ENCODE measurements at regions not wholly inside any gene's neighbourhood (a gene's known extent, or its start where the extent isn't known, plus 50 kb on each side); places are given as distances from the start of the nearest gene placed in this dataset.

DNA sequence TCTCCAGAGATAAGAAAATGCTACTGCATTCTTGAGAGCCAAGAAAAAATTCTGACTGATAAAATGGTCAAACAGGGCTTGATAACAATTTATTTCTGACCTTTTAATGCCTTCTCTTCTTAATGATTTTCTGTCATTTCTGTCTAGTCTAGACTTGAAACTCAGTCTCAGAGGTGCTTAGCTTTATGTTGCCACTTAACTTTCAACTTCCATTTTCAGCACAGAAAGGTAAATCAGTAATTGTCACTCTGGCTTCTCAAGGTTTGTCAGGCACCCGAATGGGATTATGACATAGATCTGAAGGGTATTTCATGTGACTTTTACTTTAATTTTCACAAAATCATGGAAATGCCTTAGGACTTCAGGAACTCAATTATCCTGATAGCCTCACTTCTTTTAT, 155.4 kb upstream of the GBE1 start:
- H3K4me3 ChIP-seq (ENCODE audit: low read depth, low read length), result no peak overlapping the region
- TF ChIP-seq, protein P1, sequence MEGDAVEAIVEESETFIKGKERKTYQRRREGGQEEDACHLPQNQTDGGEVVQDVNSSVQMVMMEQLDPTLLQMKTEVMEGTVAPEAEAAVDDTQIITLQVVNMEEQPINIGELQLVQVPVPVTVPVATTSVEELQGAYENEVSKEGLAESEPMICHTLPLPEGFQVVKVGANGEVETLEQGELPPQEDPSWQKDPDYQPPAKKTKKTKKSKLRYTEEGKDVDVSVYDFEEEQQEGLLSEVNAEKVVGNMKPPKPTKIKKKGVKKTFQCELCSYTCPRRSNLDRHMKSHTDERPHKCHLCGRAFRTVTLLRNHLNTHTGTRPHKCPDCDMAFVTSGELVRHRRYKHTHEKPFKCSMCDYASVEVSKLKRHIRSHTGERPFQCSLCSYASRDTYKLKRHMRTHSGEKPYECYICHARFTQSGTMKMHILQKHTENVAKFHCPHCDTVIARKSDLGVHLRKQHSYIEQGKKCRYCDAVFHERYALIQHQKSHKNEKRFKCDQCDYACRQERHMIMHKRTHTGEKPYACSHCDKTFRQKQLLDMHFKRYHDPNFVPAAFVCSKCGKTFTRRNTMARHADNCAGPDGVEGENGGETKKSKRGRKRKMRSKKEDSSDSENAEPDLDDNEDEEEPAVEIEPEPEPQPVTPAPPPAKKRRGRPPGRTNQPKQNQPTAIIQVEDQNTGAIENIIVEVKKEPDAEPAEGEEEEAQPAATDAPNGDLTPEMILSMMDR (IDR thresholded peaks at IDR 0.05; ENCODE audit: borderline replicate concordance, insufficient read depth, low read depth, low read length), result no peak

DNA sequence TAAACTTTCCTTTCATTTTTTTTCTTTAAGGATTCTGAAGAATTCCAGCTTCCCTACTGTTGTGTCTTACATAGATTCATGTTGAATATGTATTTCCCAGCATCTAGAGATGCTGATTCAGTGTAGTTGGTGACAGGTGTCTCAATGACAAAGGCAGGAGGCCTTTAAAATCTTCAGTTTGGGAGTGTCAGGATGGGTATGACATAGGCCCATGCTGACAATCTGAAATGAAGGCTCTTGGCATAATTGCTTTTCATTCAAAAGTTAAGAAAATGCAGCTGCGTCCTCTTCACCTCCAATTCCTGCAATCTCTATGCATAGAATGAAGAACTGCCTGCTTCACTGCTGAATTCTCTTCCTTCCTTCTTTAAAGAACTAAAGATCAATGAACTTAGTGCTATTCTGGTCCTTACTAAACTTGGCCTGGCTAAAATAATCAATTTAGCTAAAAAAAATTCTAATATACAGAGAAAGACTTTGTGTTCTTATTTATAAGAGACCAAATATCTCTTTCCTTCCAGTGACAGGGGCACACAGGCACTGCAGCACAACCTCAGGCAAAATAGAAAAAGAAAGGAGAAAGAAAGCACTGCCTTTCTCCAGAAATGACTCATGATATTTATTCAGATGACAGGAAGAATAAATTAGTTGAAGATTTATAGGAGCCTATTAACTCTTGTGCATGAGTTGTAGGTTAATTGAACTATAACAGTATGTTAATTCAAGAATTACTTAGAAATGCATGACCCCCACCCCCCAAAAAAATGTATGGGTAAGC, 152.6 kb upstream of the GBE1 start:
- no peak overlapping the region for H3K4me3 ChIP-seq (ENCODE audit: low read depth, low read length)
- TF ChIP-seq, protein P1 (IDR thresholded peaks at IDR 0.05; ENCODE audit: borderline replicate concordance, insufficient read depth, low read depth, low read length), result no peak

DNA sequence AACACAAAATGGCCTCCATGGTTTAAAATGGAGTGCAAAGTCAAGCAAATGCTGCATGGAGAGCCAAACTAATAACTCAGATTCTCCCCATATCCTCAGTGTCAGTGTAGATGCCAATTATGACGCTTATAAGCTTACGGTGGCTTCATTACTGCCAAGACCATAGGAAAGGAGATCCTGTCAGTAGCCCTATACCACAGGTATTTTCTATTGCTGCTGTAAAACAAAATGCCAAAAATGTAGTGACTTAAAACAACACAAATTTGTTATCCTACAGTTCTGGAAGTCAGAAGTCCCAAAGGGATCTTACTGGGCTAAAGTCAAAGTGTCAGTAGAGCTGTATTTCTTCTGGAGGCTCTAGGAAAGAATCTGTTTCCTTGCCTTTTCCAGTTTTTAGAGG, 149.8 kb upstream of the GBE1 start:
- H3K4me3 ChIP-seq (ENCODE audit: low read depth, low read length), result no peak overlapping the region
- TF ChIP-seq, protein P1 (IDR thresholded peaks at IDR 0.05; ENCODE audit: borderline replicate concordance, insufficient read depth, low read depth, low read length), result no peak

DNA sequence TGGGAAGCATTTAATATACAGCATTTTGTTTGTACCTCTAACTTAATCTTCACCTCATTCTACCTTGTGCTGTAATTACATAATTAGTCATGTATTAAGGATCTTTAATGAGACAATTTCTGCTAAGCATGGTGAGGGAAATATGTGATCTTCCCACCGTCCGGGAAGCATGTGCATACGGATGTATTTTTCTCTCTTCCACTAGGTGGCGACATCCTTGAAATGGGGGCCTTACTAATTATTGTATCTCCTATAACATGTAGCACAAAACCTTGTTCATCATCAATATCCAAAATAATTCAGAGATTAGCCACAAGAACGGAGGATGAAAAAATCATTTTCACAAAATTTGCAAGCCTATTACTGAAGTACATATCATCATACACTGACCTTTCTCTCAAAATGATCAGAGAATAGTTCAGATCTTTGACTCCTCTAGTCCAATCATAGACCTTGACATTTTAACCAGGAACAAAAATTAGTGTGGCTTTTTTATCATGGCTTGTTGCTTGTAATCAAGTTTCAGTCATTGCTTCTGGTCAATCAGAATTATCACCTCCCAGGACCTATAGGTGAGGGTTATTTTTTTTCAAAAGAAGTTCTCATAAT, 148.9 kb upstream of the GBE1 start:
- TF ChIP-seq, protein P1 (IDR thresholded peaks at IDR 0.05; ENCODE audit: borderline replicate concordance, insufficient read depth, low read depth, low read length), result peak; percentile 58; the same call in 1 of the 2 replicates

DNA sequence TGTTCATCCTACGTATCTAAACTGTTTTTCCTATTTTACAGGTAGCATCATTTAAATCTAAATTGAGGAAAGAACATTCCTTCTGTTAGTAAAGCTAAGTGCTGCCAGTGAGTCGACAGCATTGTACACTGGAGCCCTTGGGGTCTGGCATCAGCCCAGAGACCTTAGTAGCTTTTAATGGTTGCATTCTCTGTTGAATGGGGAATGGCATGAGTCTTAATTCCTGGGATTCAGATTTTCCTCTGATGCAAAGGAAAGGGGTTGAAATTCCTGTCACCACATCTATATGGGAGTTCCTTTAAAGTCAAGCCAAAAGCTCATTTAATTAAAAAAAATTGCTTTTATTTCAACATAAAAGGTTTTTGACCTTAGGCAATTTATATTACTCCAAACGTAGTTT, 148.4 kb upstream of the GBE1 start:
- TF ChIP-seq, protein P1 (IDR thresholded peaks at IDR 0.05; ENCODE audit: borderline replicate concordance, insufficient read depth, low read depth, low read length), result no peak
- H3K4me3 ChIP-seq (ENCODE audit: low read depth, low read length), result no peak overlapping the region

More for the DNA sequence above, 148.9 kb upstream of the GBE1 start:
- no peak overlapping the region for H3K4me3 ChIP-seq (ENCODE audit: low read depth, low read length)

DNA sequence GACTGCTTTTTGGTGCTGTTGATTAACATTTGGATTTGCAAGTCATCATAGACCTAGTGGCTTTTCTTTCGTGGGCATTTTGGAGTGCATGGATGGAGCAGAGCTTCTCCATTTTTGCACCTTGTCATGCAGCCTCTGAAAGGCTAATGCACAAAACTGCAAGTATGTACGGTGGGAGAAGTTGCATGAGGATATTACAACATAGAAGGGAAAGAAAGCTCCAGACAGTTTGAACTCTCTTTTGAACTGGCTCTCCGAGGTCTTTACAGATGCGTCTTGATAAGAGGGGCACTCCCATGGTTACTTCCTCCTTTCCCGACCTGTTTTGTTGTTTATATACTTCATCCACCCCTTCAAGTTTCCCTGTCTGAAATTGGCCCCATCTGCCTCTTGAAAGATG, 147.1 kb upstream of the GBE1 start:
- TF ChIP-seq, protein P1 (IDR thresholded peaks at IDR 0.05; ENCODE audit: borderline replicate concordance, insufficient read depth, low read depth, low read length), result no peak
- no peak overlapping the region for H3K4me3 ChIP-seq (ENCODE audit: low read depth, low read length)

DNA sequence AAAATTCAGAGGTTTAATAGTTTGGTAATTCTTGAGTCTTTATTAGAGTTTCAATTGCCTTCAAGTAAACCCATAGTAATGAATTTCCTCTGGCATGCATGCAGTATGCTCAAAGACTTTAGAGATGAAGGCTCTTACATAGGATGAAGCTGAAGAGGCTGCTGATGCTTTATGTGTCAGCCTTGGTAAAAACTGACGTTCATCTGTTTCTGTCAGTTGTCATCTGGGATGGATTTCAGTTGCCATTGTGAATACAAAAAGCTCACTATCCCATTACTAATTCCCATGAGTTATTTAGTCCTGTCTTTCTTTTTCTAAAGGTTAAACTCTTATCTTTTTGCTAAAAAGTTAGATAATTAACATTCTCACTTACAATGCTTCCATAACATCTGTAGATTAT, 136.9 kb upstream of the GBE1 start:
- TF ChIP-seq, protein P1 (IDR thresholded peaks at IDR 0.05; ENCODE audit: borderline replicate concordance, insufficient read depth, low read depth, low read length), result no peak
- no peak overlapping the region for H3K4me3 ChIP-seq (ENCODE audit: low read depth, low read length)

Measured in GM12875 (cell line).